ENCODE measurements at regions not wholly inside any gene's neighbourhood (a gene's known extent, or its start where the extent isn't known, plus 50 kb on each side); places are given as distances from the start of the nearest gene placed in this dataset. TPM values are rescaled to one million over a fixed set of nuclear protein-coding genes. Genes with fewer than 3 reads are reported as not detected.

DNA sequence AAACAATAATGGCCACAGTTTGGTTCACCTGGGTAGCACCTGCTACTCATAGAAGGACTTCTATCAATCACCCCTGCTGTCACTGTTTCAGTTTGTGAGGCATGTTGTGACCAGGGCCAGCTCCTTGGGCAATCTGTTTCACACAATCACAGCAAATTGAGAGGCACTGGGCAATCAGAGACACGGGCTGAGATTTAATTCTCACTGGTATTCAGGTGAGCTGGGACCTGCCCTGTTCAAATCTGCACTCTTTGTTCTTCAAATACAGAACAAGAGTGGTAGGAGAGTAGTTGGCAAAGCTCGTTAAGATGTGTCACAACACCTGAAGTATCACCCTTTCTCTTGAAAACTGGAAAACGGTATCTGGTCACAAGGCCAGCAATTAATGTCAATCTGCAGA is 57.8 kb upstream of the NAP1L1 start:
- no peak overlapping the region for H3K4me3 ChIP-seq
- H3K27ac Mint-ChIP-seq: no peak overlapping the region
- DNase-seq (ENCODE audit: low spot score): no peak
- peaks cover 7% of the 10 kb centered on the region for H3K9me3 ChIP-seq (ENCODE audit: low read depth)
- H3K4me3 Mint-ChIP-seq: no peak overlapping the region
- peaks cover 12% of the 10 kb centered on the region for H3K4me1 Mint-ChIP-seq
- no peak overlapping the region for H3K27ac ChIP-seq
- H3K9ac ChIP-seq: no peak overlapping the region
- H3F3A ChIP-seq (ENCODE audit: low read depth): no peaks in the 10 kb centered on the region
- H3K27me3 Mint-ChIP-seq (ENCODE audit: insufficient read depth, low read depth): no peaks in the 10 kb centered on the region
- H3K4me2 ChIP-seq: no peak overlapping the region
- H2AFZ ChIP-seq (replicated peaks): no peak overlapping the region
- H3K9me3 Mint-ChIP-seq: peaks cover 15% of the 10 kb centered on the region
- H3K36me3 Mint-ChIP-seq: no peaks in the 10 kb centered on the region
- no peak for TF ChIP-seq EZH2 (IDR thresholded peaks at IDR 0.05)
- H3K4me1 ChIP-seq: peaks cover 9% of the 10 kb centered on the region
- no peaks in the 10 kb centered on the region for H4K20me1 ChIP-seq (ENCODE audit: low read depth)
- no peaks in the 10 kb centered on the region for H3K79me2 ChIP-seq (ENCODE audit: low read depth)
- H3K36me3 ChIP-seq: no peaks in the 10 kb centered on the region
- H3K27me3 ChIP-seq: no peaks in the 10 kb centered on the region

DNA sequence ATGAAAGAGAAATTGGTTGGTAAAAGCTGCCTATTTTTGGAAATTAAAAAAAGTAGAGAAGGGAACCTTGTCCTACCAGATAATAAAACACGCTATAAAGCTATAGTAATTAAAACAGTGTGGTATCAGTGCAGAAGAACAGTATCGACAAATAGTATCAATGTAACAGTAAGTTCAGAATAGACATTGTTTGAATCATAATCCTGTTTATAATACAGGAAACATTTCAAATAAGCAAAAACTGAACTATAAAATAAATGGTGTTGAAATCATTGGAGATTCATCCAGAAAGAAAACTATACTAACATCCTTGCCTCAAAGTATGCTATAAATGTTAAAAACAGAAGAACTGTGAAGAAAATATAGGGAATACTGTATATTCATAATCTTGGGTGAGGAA is 54.2 kb upstream of the NAP1L1 start:
- Histone ChIP-seq H3K27me3 (no peaks in the 10 kb centered on the region), H3K9me3 (ENCODE audit: low read depth) (peaks cover 7% of the 10 kb centered on the region), H2AFZ (replicated peaks) (no peak overlapping the region), H3K9ac (no peak overlapping the region), H4K20me1 (ENCODE audit: low read depth) (no peaks in the 10 kb centered on the region), H3K4me2 (no peak overlapping the region), H3K36me3 (no peaks in the 10 kb centered on the region), H3K4me1 (peaks cover 6% of the 10 kb centered on the region), H3F3A (ENCODE audit: low read depth) (no peaks in the 10 kb centered on the region), H3K27ac (no peak overlapping the region), H3K4me3 (no peak overlapping the region), H3K79me2 (ENCODE audit: low read depth) (no peaks in the 10 kb centered on the region)
- H3K27ac Mint-ChIP-seq: no peak overlapping the region
- TF ChIP-seq EZH2 (IDR thresholded peaks at IDR 0.05): no peak
- TF ChIP-seq, protein P1, sequence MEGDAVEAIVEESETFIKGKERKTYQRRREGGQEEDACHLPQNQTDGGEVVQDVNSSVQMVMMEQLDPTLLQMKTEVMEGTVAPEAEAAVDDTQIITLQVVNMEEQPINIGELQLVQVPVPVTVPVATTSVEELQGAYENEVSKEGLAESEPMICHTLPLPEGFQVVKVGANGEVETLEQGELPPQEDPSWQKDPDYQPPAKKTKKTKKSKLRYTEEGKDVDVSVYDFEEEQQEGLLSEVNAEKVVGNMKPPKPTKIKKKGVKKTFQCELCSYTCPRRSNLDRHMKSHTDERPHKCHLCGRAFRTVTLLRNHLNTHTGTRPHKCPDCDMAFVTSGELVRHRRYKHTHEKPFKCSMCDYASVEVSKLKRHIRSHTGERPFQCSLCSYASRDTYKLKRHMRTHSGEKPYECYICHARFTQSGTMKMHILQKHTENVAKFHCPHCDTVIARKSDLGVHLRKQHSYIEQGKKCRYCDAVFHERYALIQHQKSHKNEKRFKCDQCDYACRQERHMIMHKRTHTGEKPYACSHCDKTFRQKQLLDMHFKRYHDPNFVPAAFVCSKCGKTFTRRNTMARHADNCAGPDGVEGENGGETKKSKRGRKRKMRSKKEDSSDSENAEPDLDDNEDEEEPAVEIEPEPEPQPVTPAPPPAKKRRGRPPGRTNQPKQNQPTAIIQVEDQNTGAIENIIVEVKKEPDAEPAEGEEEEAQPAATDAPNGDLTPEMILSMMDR (IDR thresholded peaks at IDR 0.05): no peak
- TF ChIP-seq EZH2phosphoT487 (IDR thresholded peaks at IDR 0.05): no peak
- peaks cover 7% of the 10 kb centered on the region for H3K4me1 Mint-ChIP-seq
- H3K9me3 Mint-ChIP-seq: peaks cover 15% of the 10 kb centered on the region
- H3K36me3 Mint-ChIP-seq: no peaks in the 10 kb centered on the region
- no peak overlapping the region for H3K4me3 Mint-ChIP-seq
- DNase-seq (ENCODE audit: low spot score): no peak
- peaks cover 4% of the 10 kb centered on the region for H3K27me3 Mint-ChIP-seq (ENCODE audit: insufficient read depth, low read depth)

DNA sequence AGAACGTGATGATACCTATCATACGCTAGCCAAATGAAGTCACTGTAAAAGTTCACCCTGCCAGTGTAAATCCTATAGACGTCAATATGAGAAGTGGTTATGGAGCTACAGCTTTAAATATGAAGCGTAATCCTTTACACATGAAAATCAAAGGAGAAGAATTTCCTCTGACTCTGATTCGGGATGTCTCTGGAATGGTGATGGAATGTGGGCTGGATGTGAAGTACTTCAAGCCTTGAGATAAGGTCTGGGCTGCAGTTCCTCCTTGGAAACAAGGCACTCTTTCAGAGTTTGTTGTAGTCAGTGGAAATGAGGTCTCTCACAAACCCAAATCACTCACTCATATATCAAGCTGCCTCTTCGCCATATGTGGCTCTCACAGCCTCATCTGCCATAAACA is 53.1 kb upstream of the NAP1L1 start:
- no peaks in the 10 kb centered on the region for H3K36me3 Mint-ChIP-seq
- no peak overlapping the region for H2AFZ ChIP-seq (replicated peaks)
- no peak overlapping the region for H3K4me2 ChIP-seq
- no peaks in the 10 kb centered on the region for H3K36me3 ChIP-seq
- H3K27ac ChIP-seq: no peak overlapping the region
- no peaks in the 10 kb centered on the region for H4K20me1 ChIP-seq (ENCODE audit: low read depth)
- H3K9ac ChIP-seq: no peak overlapping the region
- peaks cover 4% of the 10 kb centered on the region for H3K27me3 Mint-ChIP-seq (ENCODE audit: insufficient read depth, low read depth)
- no peak overlapping the region for H3K4me3 ChIP-seq
- peaks cover 15% of the 10 kb centered on the region for H3K9me3 Mint-ChIP-seq
- H3K79me2 ChIP-seq (ENCODE audit: low read depth): no peaks in the 10 kb centered on the region
- H3K27ac Mint-ChIP-seq: no peak overlapping the region
- H3F3A ChIP-seq (ENCODE audit: low read depth): no peaks in the 10 kb centered on the region
- H3K4me3 Mint-ChIP-seq: no peak overlapping the region
- H3K4me1 ChIP-seq: no peaks in the 10 kb centered on the region
- TF ChIP-seq EZH2phosphoT487 (IDR thresholded peaks at IDR 0.05) (no peak), EZH2 (IDR thresholded peaks at IDR 0.05) (no peak)
- H3K9me3 ChIP-seq (ENCODE audit: low read depth): peaks cover 7% of the 10 kb centered on the region
- no peak for DNase-seq (ENCODE audit: low spot score)
- no peaks in the 10 kb centered on the region for H3K27me3 ChIP-seq
- no peaks in the 10 kb centered on the region for H3K4me1 Mint-ChIP-seq

DNA sequence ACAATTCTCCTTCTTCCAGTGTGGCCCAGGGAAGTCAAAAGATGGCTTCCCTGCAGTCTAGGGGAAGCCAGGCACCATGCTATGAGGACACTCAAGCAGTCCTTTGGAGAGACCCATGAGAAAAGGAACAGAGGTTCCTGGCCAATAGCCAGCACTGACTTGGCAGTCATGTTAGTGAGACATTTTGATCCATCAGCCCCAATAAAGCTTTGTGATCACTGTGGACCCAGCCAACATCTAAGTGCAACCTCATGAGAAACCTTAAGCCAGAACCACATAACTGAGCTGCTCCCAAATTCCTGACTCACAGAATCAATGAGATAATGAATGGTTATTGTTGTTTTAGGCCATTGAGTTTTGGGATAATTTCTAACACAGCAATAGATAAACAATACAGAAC is 51.0 kb upstream of the NAP1L1 start:
- Mint-ChIP-seq H3K27ac (no peak overlapping the region), H3K4me3 (no peak overlapping the region), H3K36me3 (no peaks in the 10 kb centered on the region), H3K9me3 (peaks cover 15% of the 10 kb centered on the region), H3K27me3 (ENCODE audit: insufficient read depth, low read depth) (peaks cover 4% of the 10 kb centered on the region), H3K4me1 (no peaks in the 10 kb centered on the region)
- TF ChIP-seq EZH2phosphoT487 (IDR thresholded peaks at IDR 0.05) (no peak), EZH2 (IDR thresholded peaks at IDR 0.05) (no peak)
- TF ChIP-seq, protein P1 (IDR thresholded peaks at IDR 0.05): no peak
- Histone ChIP-seq H3K9ac (no peak overlapping the region), H3K4me3 (no peak overlapping the region), H3K9me3 (ENCODE audit: low read depth) (peaks cover 7% of the 10 kb centered on the region), H3K4me1 (no peaks in the 10 kb centered on the region), H3K4me2 (no peak overlapping the region), H3K27me3 (no peaks in the 10 kb centered on the region), H4K20me1 (ENCODE audit: low read depth) (no peaks in the 10 kb centered on the region), H3F3A (ENCODE audit: low read depth) (no peaks in the 10 kb centered on the region), H2AFZ (replicated peaks) (no peak overlapping the region), H3K79me2 (ENCODE audit: low read depth) (no peaks in the 10 kb centered on the region), H3K27ac (no peak overlapping the region), H3K36me3 (no peaks in the 10 kb centered on the region)
- no peak for DNase-seq (ENCODE audit: low spot score)

Small RNA genes in the stretch of these regions (small RNA-seq; reads per million reads assigned to genes)
- gene RNU6-1271P: not detected
